ENCODE measurements at regions not wholly inside any gene's neighbourhood (a gene's known extent, or its start where the extent isn't known, plus 50 kb on each side); places are given as distances from the start of the nearest gene placed in this dataset.

DNA sequence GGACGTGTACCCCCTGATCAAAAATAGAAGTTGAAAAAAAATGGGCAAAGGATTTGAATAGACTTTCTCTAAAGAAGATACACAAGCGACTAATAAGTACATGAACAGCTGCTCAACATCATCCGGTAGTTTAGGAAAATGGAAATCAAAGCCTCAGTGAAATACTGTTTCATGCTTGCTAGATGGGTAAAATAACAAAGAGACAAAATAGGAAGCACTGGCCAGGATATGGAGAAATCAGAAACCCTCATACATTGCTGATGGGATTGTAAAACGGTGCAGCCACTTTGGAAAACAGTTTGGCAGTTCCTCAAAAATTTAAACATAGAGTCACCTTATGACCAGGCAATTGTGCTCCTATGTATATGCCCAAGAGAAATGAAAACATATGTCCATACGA lies 65.0 kb upstream of the SUB1 start:
- TF ChIP-seq POLR2A (IDR thresholded peaks at IDR 0.05; ENCODE audit: low read length) (no peak), GATA1 (IDR thresholded peaks at IDR 0.05; ENCODE audit: low read depth, low read length) (no peak)

Measured in erythroblast (primary cell).